HuH-7.5 (cell line): ENCODE measurements at regions not wholly inside any gene's neighbourhood (a gene's known extent, or its start where the extent isn't known, plus 50 kb on each side); places are given as distances from the start of the nearest gene placed in this dataset.

Experiments used
- DNase-seq: peaks from one replicate; pipeline ENCODE4 v3.0.0; 2011; ENCODE audit warnings: low spot score

- no peak for DNase-seq
Observed at GRCh38 chr4:34709564-34709963, 1534.8 kb downstream of the ARAP2 start.

GRCh38 chr4:34718576-34719245, 1525.6 kb downstream of the ARAP2 start:
- no peak for DNase-seq

GRCh38 chr4:34720571-34720970, 1523.7 kb downstream of the ARAP2 start:
- DNase-seq: no peak

- DNase-seq: no peak
Observed at GRCh38 chr4:34721835-34722234, 1522.5 kb downstream of the ARAP2 start.

- no peak for DNase-seq
Observed at GRCh38 chr4:34723605-34724004, 1520.7 kb downstream of the ARAP2 start.

GRCh38 chr4:34724491-34724890, 1519.8 kb downstream of the ARAP2 start:
- DNase-seq: no peak

- no peak for DNase-seq
Observed at GRCh38 chr4:34731070-34731469, 1513.2 kb downstream of the ARAP2 start.

- DNase-seq: no peak
Observed at GRCh38 chr4:34732176-34732950, 1512.0 kb downstream of the ARAP2 start.

- DNase-seq: no peak
Observed at GRCh38 chr4:34733185-34733941, 1511.0 kb downstream of the ARAP2 start.

GRCh38 chr4:34766935-34767334, 1477.4 kb downstream of the ARAP2 start:
- DNase-seq: no peak

GRCh38 chr4:34767407-34767806, 1476.9 kb downstream of the ARAP2 start:
- no peak for DNase-seq

GRCh38 chr4:34771632-34772031, 1472.7 kb downstream of the ARAP2 start:
- no peak for DNase-seq

GRCh38 chr4:34790131-34790530, 1454.2 kb downstream of the ARAP2 start:
- DNase-seq: no peak

GRCh38 chr4:34791209-34791608, 1453.1 kb downstream of the ARAP2 start:
- no peak for DNase-seq

GRCh38 chr4:34800953-34801352, 1443.4 kb downstream of the ARAP2 start:
- no peak for DNase-seq

- no peak for DNase-seq
Observed at GRCh38 chr4:34814266-34814665, 1430.0 kb downstream of the ARAP2 start.

- DNase-seq: no peak
Observed at GRCh38 chr4:34824515-34824914, 1419.8 kb downstream of the ARAP2 start.

- DNase-seq: no peak
Observed at GRCh38 chr4:34826660-34827059, 1417.7 kb downstream of the ARAP2 start.

GRCh38 chr4:34845926-34846325, 1398.4 kb downstream of the ARAP2 start:
- no peak for DNase-seq

- no peak for DNase-seq
Observed at GRCh38 chr4:34850421-34850820, 1393.9 kb downstream of the ARAP2 start.

- no peak for DNase-seq
Observed at GRCh38 chr4:34850968-34851367, 1393.3 kb downstream of the ARAP2 start.

GRCh38 chr4:34851411-34851810, 1392.9 kb downstream of the ARAP2 start:
- DNase-seq: no peak

- DNase-seq: no peak
Observed at GRCh38 chr4:34854451-34854850, 1389.9 kb downstream of the ARAP2 start.
